CD14-positive monocyte (primary cell): ENCODE measurements at regions not wholly inside any gene's neighbourhood (a gene's known extent, or its start where the extent isn't known, plus 50 kb on each side); places are given as distances from the start of the nearest gene placed in this dataset.
A peak's percentile ranks its signal among the peaks of the same experiment; 100 is the strongest.

ENCODE experiments used
- DNase-seq, 3 donors: peaks; one replicate each; pipeline ENCODE4 v3.0.0-alpha.2; 2011 to 2022
- H2AFZ ChIP-seq: 2 replicates; pipeline ENCODE4 v1.6.0; 2012; ENCODE audit warnings: mild to moderate bottlenecking, low read depth, low read length, inconsistent platforms; ENCODE audit not compliant: insufficient read depth, poor library complexity, severe bottlenecking
- H3K27ac ChIP-seq, 2 donors: 1 replicate in 1 of 2; 2 replicates in 1 of 2; pipeline ENCODE4 v1.5.1; 2012 to 2013; ENCODE audit warnings: low read length in 2 of 2, control low read depth in 1 of 2, inconsistent platforms in 1 of 2, low read depth in 1 of 2, mild to moderate bottlenecking in 1 of 2
- H3K27me3 ChIP-seq, 2 donors: one replicate each; pipeline versions ENCODE4 v1.6.0 to v1.6.1; 2011 to 2013; ENCODE audit warnings: low read length in 2 of 2; ENCODE audit not compliant: control insufficient read depth in 2 of 2, insufficient read depth in 2 of 2
- H3K36me3 ChIP-seq, 2 donors: replicated peaks in 1 of 2; 1 replicate in 1 of 2; 2 replicates in 1 of 2; pipeline versions ENCODE4 v1.5.1 to v1.6.1; 2012 to 2013; ENCODE audit warnings: low read length in 2 of 2, control low read depth in 1 of 2, inconsistent platforms in 1 of 2, mild to moderate bottlenecking in 1 of 2; ENCODE audit not compliant: insufficient read depth in 2 of 2, control insufficient read depth in 1 of 2
- H3K4me1 ChIP-seq, 2 donors: 1 replicate in 1 of 2; 2 replicates in 1 of 2; pipeline versions ENCODE4 v1.5.1 to v1.6.1; 2012 to 2013; ENCODE audit warnings: low read length in 2 of 2, control low read depth in 1 of 2, inconsistent platforms in 1 of 2, mild to moderate bottlenecking in 1 of 2, moderate library complexity in 1 of 2; ENCODE audit not compliant: insufficient read depth in 2 of 2, control insufficient read depth in 1 of 2
- H3K4me2 ChIP-seq: replicated peaks from 2 replicates; pipeline ENCODE3; 2012; ENCODE audit warnings: low read length, moderate library complexity, mild to moderate bottlenecking; ENCODE audit not compliant: poor library complexity, severe bottlenecking; ENCODE audit errors: extremely low read depth
- H3K4me3 ChIP-seq, 3 experiments: fragments of 200-600 bp in 1 of 3; sonication (generic) in 1 of 3; replicated peaks in 1 of 3; 1 replicate in 2 of 3; 2 replicates in 1 of 3; pipeline ENCODE4 v1.5.1; 2011 to 2013; ENCODE audit warnings: low read length in 3 of 3, mild to moderate bottlenecking in 3 of 3, control low read depth in 2 of 3, low read depth in 2 of 3, inconsistent platforms in 1 of 3, moderate library complexity in 1 of 3
- H3K79me2 ChIP-seq: 2 replicates; pipeline ENCODE4 v1.6.0; 2012; ENCODE audit warnings: mild to moderate bottlenecking, control low read depth, inconsistent platforms, low read length, moderate library complexity; ENCODE audit not compliant: insufficient read depth
- H3K9ac ChIP-seq: 2 replicates; pipeline ENCODE4 v1.6.0; 2017; ENCODE audit warnings: low read length, mild to moderate bottlenecking; ENCODE audit not compliant: insufficient read depth, poor library complexity, severe bottlenecking
- H3K9me3 ChIP-seq, 2 donors: replicated peaks in 1 of 2; 1 replicate in 1 of 2; 2 replicates in 1 of 2; pipeline versions ENCODE4 v1.5.1 to v1.6.1; 2012 to 2013; ENCODE audit warnings: low read length in 2 of 2, control low read depth in 1 of 2; ENCODE audit not compliant: control insufficient read depth in 1 of 2, insufficient read depth in 1 of 2
- H4K20me1 ChIP-seq: 2 replicates; pipeline ENCODE4 v1.6.0; 2012; ENCODE audit warnings: mild to moderate bottlenecking, low read length, control low read depth, moderate library complexity; ENCODE audit not compliant: insufficient read depth
- H3K27ac Mint-ChIP-seq, 7 donors: one replicate each; pipeline ENCODE4 v1.8.0; 2020; ENCODE audit warnings: mild to moderate bottlenecking in 7 of 7, mixed read lengths in 7 of 7, moderate library complexity in 6 of 7, inconsistent platforms in 2 of 7
- H3K27me3 Mint-ChIP-seq, 3 donors: one replicate each; pipeline ENCODE4 v1.8.0; 2021 to 2022; ENCODE audit warnings: low read depth in 3 of 3, mild to moderate bottlenecking in 3 of 3, mixed read lengths in 3 of 3, moderate library complexity in 3 of 3, inconsistent platforms in 1 of 3
- H3K36me3 Mint-ChIP-seq, 2 donors: one replicate each; pipeline ENCODE4 v1.8.0; 2020; ENCODE audit warnings: mixed read lengths in 2 of 2, inconsistent platforms in 1 of 2, mild to moderate bottlenecking in 1 of 2
- H3K4me1 Mint-ChIP-seq: one replicate; pipeline ENCODE4 v1.8.0; 2020; ENCODE audit warnings: mild to moderate bottlenecking, mixed read lengths
- H3K4me3 Mint-ChIP-seq, 2 donors: one replicate each; pipeline ENCODE4 v1.8.0; 2020; ENCODE audit warnings: mild to moderate bottlenecking in 2 of 2, mixed read lengths in 2 of 2, moderate library complexity in 1 of 2
- H3K9me3 Mint-ChIP-seq, 7 donors: one replicate each; pipeline ENCODE4 v1.8.0; 2020 to 2022; ENCODE audit warnings: mixed read lengths in 7 of 7, mild to moderate bottlenecking in 6 of 7, moderate library complexity in 6 of 7, inconsistent platforms in 2 of 7
- WGBS: methylation state at CpG from one replicate; pipeline ENCODE4 v1.1.5; 2013; ENCODE audit warnings: missing lambda C conversion rate; ENCODE audit not compliant: insufficient coverage; 5-methylcytosine and 5-hydroxymethylcytosine counted together
- intact Hi-C, 2 donors: fragments of 100-400 bp; cut with micrococcal nuclease; formaldehyde crosslinking; loops; one replicate each; pipeline versions ENCODE4 v1.15.0 to v1.15.1; 2023
- TF ChIP-seq, protein P1 (sequence below): fragments of 200-600 bp; IDR thresholded peaks from one replicate; pipeline ENCODE4 v1.8.0; 2022; ENCODE audit warnings: antibody characterized with exemption, mild to moderate bottlenecking

DNA sequence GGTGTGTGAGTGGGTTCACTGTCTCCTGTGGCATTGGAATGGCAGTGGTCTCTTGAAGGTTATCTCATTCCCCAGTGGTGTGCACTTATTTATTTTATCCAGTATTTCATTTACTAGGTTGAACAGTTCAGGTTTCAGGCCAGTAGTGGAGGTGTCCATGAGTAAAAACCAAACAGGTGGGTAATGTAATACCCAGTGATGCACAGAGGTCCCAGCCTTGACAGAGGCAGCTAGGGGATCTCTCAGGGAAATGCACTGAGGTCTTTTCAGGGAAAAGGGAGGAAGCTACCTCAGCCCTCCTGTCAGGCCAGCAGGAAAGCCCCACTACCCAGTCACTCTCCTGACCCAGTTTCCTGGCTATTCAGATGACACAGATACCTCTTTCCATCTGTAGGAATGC, 403.6 kb downstream of the UTRN start:
- no peak overlapping the region for H2AFZ ChIP-seq
- H3K36me3 Mint-ChIP-seq: peaks cover 60 to 74% of the 10 kb centered on the region in 2 donors
- peak overlapping the region in 1 of 2 donors; percentile 23 for H3K27ac ChIP-seq
- DNase-seq: no peak
- no peak overlapping the region for H3K4me3 Mint-ChIP-seq
- no peak overlapping the region for H3K4me3 ChIP-seq
- peaks cover 11% of the 10 kb centered on the region for H3K4me1 Mint-ChIP-seq
- TF ChIP-seq, protein P1, sequence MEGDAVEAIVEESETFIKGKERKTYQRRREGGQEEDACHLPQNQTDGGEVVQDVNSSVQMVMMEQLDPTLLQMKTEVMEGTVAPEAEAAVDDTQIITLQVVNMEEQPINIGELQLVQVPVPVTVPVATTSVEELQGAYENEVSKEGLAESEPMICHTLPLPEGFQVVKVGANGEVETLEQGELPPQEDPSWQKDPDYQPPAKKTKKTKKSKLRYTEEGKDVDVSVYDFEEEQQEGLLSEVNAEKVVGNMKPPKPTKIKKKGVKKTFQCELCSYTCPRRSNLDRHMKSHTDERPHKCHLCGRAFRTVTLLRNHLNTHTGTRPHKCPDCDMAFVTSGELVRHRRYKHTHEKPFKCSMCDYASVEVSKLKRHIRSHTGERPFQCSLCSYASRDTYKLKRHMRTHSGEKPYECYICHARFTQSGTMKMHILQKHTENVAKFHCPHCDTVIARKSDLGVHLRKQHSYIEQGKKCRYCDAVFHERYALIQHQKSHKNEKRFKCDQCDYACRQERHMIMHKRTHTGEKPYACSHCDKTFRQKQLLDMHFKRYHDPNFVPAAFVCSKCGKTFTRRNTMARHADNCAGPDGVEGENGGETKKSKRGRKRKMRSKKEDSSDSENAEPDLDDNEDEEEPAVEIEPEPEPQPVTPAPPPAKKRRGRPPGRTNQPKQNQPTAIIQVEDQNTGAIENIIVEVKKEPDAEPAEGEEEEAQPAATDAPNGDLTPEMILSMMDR: no peak
- no peaks in the 10 kb centered on the region for H3K27me3 Mint-ChIP-seq
- H3K9ac ChIP-seq: no peak overlapping the region
- intact Hi-C loops: no loop called here
- peaks cover 0 to 14% of the 10 kb centered on the region in 2 donors for H3K9me3 ChIP-seq
- no peak overlapping the region for H3K4me2 ChIP-seq
- H4K20me1 ChIP-seq: peaks cover 94% of the 10 kb centered on the region
- H3K27me3 ChIP-seq: no peaks in the 10 kb centered on the region
- peaks cover 67% of the 10 kb centered on the region for H3K79me2 ChIP-seq
- H3K36me3 ChIP-seq: peaks cover 12 to 60% of the 10 kb centered on the region in 2 donors
- H3K4me1 ChIP-seq: no peaks in the 10 kb centered on the region
- H3K9me3 Mint-ChIP-seq: peaks cover 8 to 24% (median 22%) of the 10 kb centered on the region in 7 donors
- peak overlapping the region in 2 of 7 donors; percentile 9 to 42 for H3K27ac Mint-ChIP-seq

DNA sequence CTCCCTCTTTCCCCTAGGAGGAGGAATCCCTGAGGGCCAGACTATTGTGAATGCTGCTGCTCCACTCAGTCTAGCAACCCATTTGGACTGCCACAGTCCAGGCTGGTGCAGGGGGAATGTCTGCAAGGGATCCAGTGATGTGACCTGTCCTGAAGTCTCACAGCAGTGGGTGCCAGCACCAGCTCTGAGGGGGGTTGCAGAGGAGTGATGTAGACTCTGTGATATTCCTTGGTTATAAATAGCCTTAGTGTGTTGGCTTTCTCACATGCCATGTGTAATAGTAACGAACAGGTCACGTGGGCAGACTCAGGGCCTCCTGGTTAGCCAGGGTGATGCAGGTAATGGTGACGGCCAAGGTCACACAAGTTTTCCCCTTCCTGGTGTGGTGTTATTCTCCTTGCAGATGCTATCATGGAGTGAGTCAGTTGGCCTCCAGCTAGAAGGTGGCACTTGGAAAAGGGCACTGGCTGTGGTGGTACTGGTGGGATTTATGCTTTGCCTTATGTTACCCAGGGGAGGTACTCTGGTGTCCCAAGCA, 404.4 kb downstream of the UTRN start:
- Histone ChIP-seq H3K27ac (peak overlapping the region in 1 of 2 donors; percentile 23), H3K4me2 (no peak overlapping the region), H3K4me3 (no peak overlapping the region), H3K27me3 (no peaks in the 10 kb centered on the region), H3K9ac (no peak overlapping the region), H3K36me3 (peaks cover 11 to 53% of the 10 kb centered on the region in 2 donors), H3K9me3 (peaks cover 0 to 14% of the 10 kb centered on the region in 2 donors), H2AFZ (no peak overlapping the region), H4K20me1 (peaks cover 94% of the 10 kb centered on the region), H3K79me2 (peaks cover 75% of the 10 kb centered on the region), H3K4me1 (no peaks in the 10 kb centered on the region)
- intact Hi-C loops: no loop called here
- Mint-ChIP-seq H3K27me3 (no peaks in the 10 kb centered on the region), H3K27ac (peak overlapping the region in 2 of 7 donors; percentile 38 to 42), H3K36me3 (peaks cover 55 to 66% of the 10 kb centered on the region in 2 donors), H3K4me3 (no peak overlapping the region), H3K4me1 (peaks cover 13% of the 10 kb centered on the region), H3K9me3 (peaks cover 10 to 24% (median 20%) of the 10 kb centered on the region in 7 donors)
- DNase-seq: no peak
- TF ChIP-seq, protein P1: no peak
- WGBS: 100% methylated on average over 2 of the region's 3 CpGs
